Glutamatergic neuron (in vitro differentiated cells): ENCODE measurements at regions not wholly inside any gene's neighbourhood (a gene's known extent, or its start where the extent isn't known, plus 50 kb on each side); places are given as distances from the start of the nearest gene placed in this dataset.
"Not testable (repeated sequence)": the region's sequence is repeated elsewhere in the genome, so short reads cannot be mapped to it uniquely, and the experiment has no call there.

Source experiments
- DNase-seq: peaks from one replicate; pipeline ENCODE4 v3.0.0; 2022
- H3K27ac Mint-ChIP-seq: one replicate; pipeline ENCODE4 v1.8.0; 2020; ENCODE audit warnings: mild to moderate bottlenecking, mixed read lengths, inconsistent platforms; ENCODE audit not compliant: unreplicated experiment
- H3K27me3 Mint-ChIP-seq: one replicate; pipeline ENCODE4 v1.8.0; 2020; ENCODE audit warnings: mild to moderate bottlenecking, moderate library complexity, mixed read lengths, inconsistent platforms; ENCODE audit not compliant: unreplicated experiment
- H3K36me3 Mint-ChIP-seq: one replicate; pipeline ENCODE4 v1.8.0; 2020; ENCODE audit warnings: mild to moderate bottlenecking, mixed read lengths, inconsistent platforms; ENCODE audit not compliant: unreplicated experiment
- H3K4me1 Mint-ChIP-seq: one replicate; pipeline ENCODE4 v1.8.0; 2020; ENCODE audit warnings: mild to moderate bottlenecking, low read depth, mixed read lengths, inconsistent platforms; ENCODE audit not compliant: unreplicated experiment
- H3K4me3 Mint-ChIP-seq: one replicate; pipeline ENCODE4 v1.8.0; 2020; ENCODE audit warnings: mild to moderate bottlenecking, mixed read lengths, inconsistent platforms; ENCODE audit not compliant: unreplicated experiment
- H3K9me3 Mint-ChIP-seq: one replicate; pipeline ENCODE4 v1.8.0; 2020; ENCODE audit warnings: mild to moderate bottlenecking, moderate library complexity, mixed read lengths, inconsistent platforms; ENCODE audit not compliant: unreplicated experiment
- CTCF ChIP-seq: fragments of 200-600 bp; sonication (generic); IDR thresholded peaks from one replicate; pipeline ENCODE4 v1.5.0; 2021; ENCODE audit not compliant: partially characterized antibody, unreplicated experiment

DNA sequence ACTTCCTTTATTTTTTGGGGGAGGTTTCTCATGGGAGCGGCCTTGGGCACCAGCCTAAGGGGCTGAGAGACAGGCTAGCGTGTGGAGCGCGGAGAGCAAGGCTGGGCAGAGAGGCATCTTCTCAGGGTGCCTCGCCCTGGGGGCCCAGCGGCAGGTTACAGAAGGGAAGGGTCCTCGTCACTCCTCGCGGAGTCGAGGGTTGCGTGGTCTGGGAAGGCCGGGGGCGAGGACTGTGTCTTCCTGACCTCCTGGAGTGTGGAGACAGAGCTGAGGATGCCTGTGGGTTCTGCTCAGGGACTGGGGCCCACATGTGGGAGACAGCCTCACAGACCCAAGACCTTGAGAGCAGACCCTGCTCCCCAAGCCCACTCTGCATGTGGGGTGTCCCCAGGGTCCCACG, 79.6 kb upstream of the LRPAP1 start:
- H3K9me3 Mint-ChIP-seq, result peaks cover 4% of the 10 kb centered on the region
- no peak for DNase-seq
- H3K4me3 Mint-ChIP-seq, result no peak overlapping the region
- peaks cover 5% of the 10 kb centered on the region for H3K4me1 Mint-ChIP-seq
- no peaks in the 10 kb centered on the region for H3K36me3 Mint-ChIP-seq
- peaks cover 12% of the 10 kb centered on the region for H3K27me3 Mint-ChIP-seq
- no peak for TF ChIP-seq CTCF
- no peak overlapping the region for H3K27ac Mint-ChIP-seq

- not testable (repeated sequence) for H3K27ac Mint-ChIP-seq, DNase-seq, H3K36me3 Mint-ChIP-seq, H3K4me1 Mint-ChIP-seq, H3K9me3 Mint-ChIP-seq, H3K4me3 Mint-ChIP-seq
- H3K27me3 Mint-ChIP-seq, result peaks cover 12% of the 10 kb centered on the region
Measured at GRCh38 chr4:3610851-3611250, 78.6 kb upstream of the LRPAP1 start.

DNA sequence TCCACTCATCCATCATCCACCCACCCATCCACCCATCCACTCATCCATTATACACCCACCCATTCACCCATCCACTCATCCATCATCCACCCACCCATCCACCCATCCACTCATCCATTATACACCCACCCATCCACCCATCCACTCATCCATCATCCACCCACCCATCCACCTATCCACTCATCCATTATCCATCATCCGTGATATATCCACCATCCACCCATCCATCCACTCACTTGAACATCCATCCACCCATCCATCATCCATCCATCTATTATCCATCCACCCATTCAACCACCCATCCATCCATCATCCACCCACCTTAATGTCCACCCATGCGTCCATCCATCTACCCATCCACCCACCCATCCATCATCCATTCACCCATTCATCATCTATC, 77.7 kb upstream of the LRPAP1 start:
- Mint-ChIP-seq H3K27me3 (peaks cover 12% of the 10 kb centered on the region), H3K4me3 (peak overlapping the region; percentile 35)
- H3K4me1 Mint-ChIP-seq, DNase-seq, H3K27ac Mint-ChIP-seq, H3K36me3 Mint-ChIP-seq, H3K9me3 Mint-ChIP-seq: not testable (repeated sequence)

DNA sequence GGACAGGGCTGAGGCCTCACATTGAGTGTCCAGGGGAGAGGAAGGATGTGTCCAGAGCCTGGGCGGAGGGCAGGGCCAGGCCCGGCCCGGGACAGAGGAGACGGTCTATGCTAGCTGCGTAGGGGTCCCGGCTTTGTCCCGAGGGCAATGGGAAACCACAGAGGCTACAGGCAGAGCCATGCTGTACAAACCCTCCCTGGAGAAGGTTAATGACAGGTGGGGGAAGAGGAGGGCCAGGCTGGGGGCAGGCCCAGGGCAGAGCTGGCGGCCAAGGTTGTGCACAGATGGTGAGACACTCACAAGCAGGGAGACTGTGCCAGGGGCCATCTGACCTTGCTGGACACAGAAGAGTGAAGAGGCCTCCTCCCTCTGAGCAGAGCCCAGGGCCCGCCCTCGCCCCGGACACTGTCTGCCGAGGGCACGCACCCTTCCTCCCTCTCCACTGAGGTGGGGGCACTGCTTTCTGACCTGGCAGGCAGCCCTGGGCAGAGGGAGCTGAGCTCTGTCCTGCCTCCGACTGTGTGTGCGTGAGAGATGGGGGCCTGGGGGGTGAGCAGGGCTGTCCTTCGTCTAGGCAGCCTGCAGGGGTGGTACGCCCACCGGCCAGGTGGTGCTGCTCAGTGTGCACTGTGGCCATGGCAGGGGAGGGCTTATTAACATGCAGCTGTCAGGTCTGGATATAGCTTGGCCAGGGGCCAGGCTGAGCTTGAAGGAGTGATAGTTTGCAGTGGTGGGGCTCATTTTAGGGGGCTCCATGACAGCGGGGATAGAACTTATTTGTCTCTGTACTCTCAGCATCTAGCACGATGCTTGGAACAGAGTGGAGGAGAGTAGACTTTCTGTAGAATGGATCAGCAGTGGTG, 75.7 kb upstream of the LRPAP1 start:
- Mint-ChIP-seq H3K4me1 (peaks cover 3% of the 10 kb centered on the region), H3K27ac (no peak overlapping the region), H3K36me3 (no peaks in the 10 kb centered on the region), H3K9me3 (peaks cover 1% of the 10 kb centered on the region), H3K4me3 (no peak overlapping the region), H3K27me3 (peaks cover 7% of the 10 kb centered on the region)
- TF ChIP-seq CTCF, result no peak
- no peak for DNase-seq

GRCh38 chr4:3606850-3607249, 74.6 kb upstream of the LRPAP1 start:
- H3K27me3 Mint-ChIP-seq, DNase-seq, H3K4me3 Mint-ChIP-seq, H3K27ac Mint-ChIP-seq, H3K9me3 Mint-ChIP-seq, H3K36me3 Mint-ChIP-seq, H3K4me1 Mint-ChIP-seq: not testable (repeated sequence)

DNA sequence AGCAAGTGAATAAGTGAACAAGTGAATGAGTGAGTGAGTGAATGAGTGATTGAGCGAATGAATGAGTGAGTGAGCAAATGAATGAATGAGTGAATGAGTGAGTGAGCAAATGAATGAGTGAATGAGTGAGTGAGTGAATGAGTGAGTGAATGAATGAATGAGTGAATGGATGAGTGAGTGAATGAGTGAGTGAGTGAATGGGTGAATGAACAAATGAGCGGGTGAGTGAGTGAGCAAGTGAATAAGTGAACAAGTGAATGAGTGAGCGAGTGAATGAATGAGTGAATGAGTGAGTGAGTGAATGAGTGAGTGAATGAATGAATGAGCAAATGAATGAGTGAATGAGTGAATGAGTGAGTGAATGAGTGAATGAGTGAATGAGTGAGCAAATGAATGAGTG, 74.0 kb upstream of the LRPAP1 start:
- not testable (repeated sequence) for H3K4me1 Mint-ChIP-seq, H3K27ac Mint-ChIP-seq

DNA sequence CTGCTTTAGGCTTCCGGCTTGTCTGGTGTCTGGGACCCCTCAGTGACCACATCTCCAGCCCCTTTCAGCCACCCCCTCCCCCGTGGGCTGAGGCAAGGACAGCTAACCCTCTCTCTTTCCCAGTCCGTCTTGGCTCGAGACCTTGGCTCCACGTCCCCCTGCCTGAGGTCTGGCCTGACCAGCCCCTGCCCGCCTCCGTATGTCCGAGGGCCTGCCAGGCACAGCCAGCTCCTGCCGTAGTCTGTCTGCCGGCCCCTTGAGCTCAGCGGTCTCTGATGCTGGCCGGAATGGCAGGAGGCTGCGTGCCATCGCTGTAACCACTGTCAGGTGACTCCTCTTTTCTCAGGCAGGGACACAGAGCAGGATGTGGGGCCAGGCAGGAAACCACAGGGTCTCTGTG, 73.3 kb upstream of the LRPAP1 start:
- no peak for DNase-seq
- Mint-ChIP-seq H3K4me1 (peaks cover 3% of the 10 kb centered on the region), H3K9me3 (peaks cover 2% of the 10 kb centered on the region), H3K27ac (no peak overlapping the region), H3K4me3 (no peak overlapping the region), H3K36me3 (no peaks in the 10 kb centered on the region), H3K27me3 (peaks cover 5% of the 10 kb centered on the region)
- no peak for TF ChIP-seq CTCF

More for the DNA sequence above, 74.0 kb upstream of the LRPAP1 start:
- DNase-seq, H3K36me3 Mint-ChIP-seq, H3K4me3 Mint-ChIP-seq, H3K27me3 Mint-ChIP-seq, H3K9me3 Mint-ChIP-seq: not testable (repeated sequence)

GRCh38 chr4:3602886-3603645, 70.8 kb upstream of the LRPAP1 start:
- H3K4me1 Mint-ChIP-seq, H3K9me3 Mint-ChIP-seq, H3K36me3 Mint-ChIP-seq, DNase-seq, H3K27me3 Mint-ChIP-seq, H3K27ac Mint-ChIP-seq, H3K4me3 Mint-ChIP-seq: not testable (repeated sequence)
